PC-3 (cell line): ENCODE measurements at regions not wholly inside any gene's neighbourhood (a gene's known extent, or its start where the extent isn't known, plus 50 kb on each side); places are given as distances from the start of the nearest gene placed in this dataset.

Source experiments
- EZH2 ChIP-seq: fragments of 300-600 bp; sonication (generic); IDR thresholded peaks from one replicate; pipeline ENCODE4 v1.6.1; 2017; ENCODE audit warnings: antibody characterized with exemption, mild to moderate bottlenecking, low read length; ENCODE audit not compliant: unreplicated experiment
- EZH2phosphoT487 ChIP-seq: fragments of 300-600 bp; sonication (generic); IDR thresholded peaks from 2 replicates; pipeline ENCODE4 v1.6.1; 2018; ENCODE audit warnings: mild to moderate bottlenecking, antibody characterized with exemption, low read length, borderline replicate concordance
- TF ChIP-seq, protein P1 (sequence below): fragments of 300-600 bp; sonication (generic); conservative IDR thresholded peaks from 2 replicates; pipeline ENCODE4 v1.5.1; 2017; ENCODE audit warnings: antibody characterized with exemption, low read depth, mild to moderate bottlenecking, low read length

DNA sequence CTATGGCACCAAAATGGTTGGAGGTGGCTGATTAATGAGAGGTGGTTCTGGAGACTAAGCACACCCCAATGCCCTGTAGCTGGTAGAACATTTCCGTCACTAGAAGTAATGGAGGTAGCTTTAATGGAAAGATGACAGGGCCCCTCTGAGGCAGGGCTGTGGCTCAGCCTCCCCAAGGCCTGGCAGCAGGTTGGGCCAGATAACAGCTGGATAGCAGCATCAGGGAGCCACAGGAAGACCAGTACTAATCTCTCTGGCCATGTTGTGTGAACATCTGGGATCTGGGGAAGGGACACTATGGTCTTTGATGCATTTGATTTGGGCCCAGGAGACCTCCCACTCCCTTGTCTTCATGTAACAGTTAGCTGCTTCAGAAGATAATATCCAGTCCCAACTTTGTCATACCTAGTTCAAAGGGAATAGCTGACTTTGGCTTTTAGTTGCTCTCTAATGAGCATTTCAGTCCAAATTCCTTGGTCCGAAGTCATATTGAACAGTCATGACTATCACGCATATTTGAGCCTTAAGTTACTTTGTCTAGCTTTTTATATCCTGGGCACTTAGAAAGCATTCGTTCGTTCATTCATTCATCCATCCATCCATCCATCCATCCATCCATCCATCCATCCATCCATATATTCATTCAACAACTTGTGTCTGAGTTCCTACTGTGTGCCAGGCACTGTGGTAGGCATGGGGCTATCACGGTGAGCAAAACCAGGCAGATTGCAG, 53.0 kb upstream of the LMO2 start:
- TF ChIP-seq, protein P1, sequence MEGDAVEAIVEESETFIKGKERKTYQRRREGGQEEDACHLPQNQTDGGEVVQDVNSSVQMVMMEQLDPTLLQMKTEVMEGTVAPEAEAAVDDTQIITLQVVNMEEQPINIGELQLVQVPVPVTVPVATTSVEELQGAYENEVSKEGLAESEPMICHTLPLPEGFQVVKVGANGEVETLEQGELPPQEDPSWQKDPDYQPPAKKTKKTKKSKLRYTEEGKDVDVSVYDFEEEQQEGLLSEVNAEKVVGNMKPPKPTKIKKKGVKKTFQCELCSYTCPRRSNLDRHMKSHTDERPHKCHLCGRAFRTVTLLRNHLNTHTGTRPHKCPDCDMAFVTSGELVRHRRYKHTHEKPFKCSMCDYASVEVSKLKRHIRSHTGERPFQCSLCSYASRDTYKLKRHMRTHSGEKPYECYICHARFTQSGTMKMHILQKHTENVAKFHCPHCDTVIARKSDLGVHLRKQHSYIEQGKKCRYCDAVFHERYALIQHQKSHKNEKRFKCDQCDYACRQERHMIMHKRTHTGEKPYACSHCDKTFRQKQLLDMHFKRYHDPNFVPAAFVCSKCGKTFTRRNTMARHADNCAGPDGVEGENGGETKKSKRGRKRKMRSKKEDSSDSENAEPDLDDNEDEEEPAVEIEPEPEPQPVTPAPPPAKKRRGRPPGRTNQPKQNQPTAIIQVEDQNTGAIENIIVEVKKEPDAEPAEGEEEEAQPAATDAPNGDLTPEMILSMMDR, result no peak
- TF ChIP-seq EZH2, result no peak
- TF ChIP-seq EZH2phosphoT487, result no peak
